A549 (cell line): ENCODE measurements at regions not wholly inside any gene's neighbourhood (a gene's known extent, or its start where the extent isn't known, plus 50 kb on each side); places are given as distances from the start of the nearest gene placed in this dataset.

Source experiments
- CBX2 ChIP-seq: fragments of 200-600 bp; sonication (generic); IDR thresholded peaks from 2 replicates; pipeline ENCODE4 v1.6.1; 2016; ENCODE audit warnings: low read depth, mild to moderate bottlenecking, borderline replicate concordance
- CEBPB ChIP-seq, 2 experiments: fragments of >200 bp in 1 of 2; sonication (Bioruptor Twin) in 1 of 2; formaldehyde crosslinking in 1 of 2; IDR thresholded peaks; 2 replicates each; pipeline ENCODE4 v1.6.1; 2012 to 2016
- CTCF ChIP-seq: fragments of >200 bp; sonication (Bioruptor Twin); formaldehyde crosslinking; IDR thresholded peaks from 3 replicates; pipeline ENCODE4 v1.5.1; 2016
- EHMT2 ChIP-seq: fragments of 200-600 bp; sonication (generic); IDR thresholded peaks from 2 replicates; pipeline ENCODE4 v1.6.1; 2016; ENCODE audit warnings: antibody characterized with exemption, low read depth, mild to moderate bottlenecking, moderate library complexity
- ELK1 ChIP-seq: fragments of 150-350 bp; IDR thresholded peaks from 2 replicates; pipeline ENCODE4 v1.6.1; 2014; ENCODE audit warnings: low read depth, mild to moderate bottlenecking, low read length
- EP300 ChIP-seq, 2 experiments: fragments of >200 bp; sonication (Bioruptor Twin); formaldehyde crosslinking; IDR thresholded peaks; 2 replicates in 1 of 2; 3 replicates in 1 of 2; pipeline ENCODE4 v1.6.1; 2016 to 2017
- ESRRA ChIP-seq: fragments of 150-350 bp; IDR thresholded peaks from 2 replicates; pipeline ENCODE4 v1.6.1; 2014; ENCODE audit warnings: mild to moderate bottlenecking, low read length, borderline replicate concordance
- MAX ChIP-seq: IDR thresholded peaks from 2 replicates; pipeline ENCODE4 v1.6.1; 2012
- MYC ChIP-seq: IDR thresholded peaks from 2 replicates; pipeline ENCODE4 v1.6.1; 2012; ENCODE audit warnings: mild to moderate bottlenecking, inconsistent platforms, low read length, improper control_type of control experiment, borderline replicate concordance
- POLR2A ChIP-seq: IDR thresholded peaks from 2 replicates; pipeline ENCODE4 v1.6.1; 2012; ENCODE audit warnings: mild to moderate bottlenecking, low read length

- TF ChIP-seq CTCF (no peak), POLR2A (no peak), MYC (no peak), CEBPB (IDR thresholded peaks at IDR 0.05) (no peak), ESRRA (no peak), MAX (no peak), EP300 (IDR thresholded peaks at IDR 0.05) (no peak), EHMT2 (no peak), CBX2 (no peak), ELK1 (no peak)
Measured at GRCh38 chr6:151680846-151681432, 126.5 kb upstream of the ESR1 start.
